DND-41 (cell line): ENCODE measurements at regions not wholly inside any gene's neighbourhood (a gene's known extent, or its start where the extent isn't known, plus 50 kb on each side); places are given as distances from the start of the nearest gene placed in this dataset.

Experiments used
- ATAC-seq: fragments of 200-7000 bp; cut with Tn5 transposase; 3 replicates; pipeline ENCODE4 v1.9.1; 2021; ENCODE audit warnings: low read depth; ENCODE audit not compliant: insufficient read depth
- DNase-seq: peaks from one replicate; pipeline ENCODE4 v3.0.0-alpha.2; 2020
- H2AFZ ChIP-seq: 2 replicates; pipeline ENCODE4 v1.6.0; 2012; ENCODE audit warnings: low read depth, low read length
- H3K27ac ChIP-seq: 2 replicates; pipeline ENCODE4 v1.5.1; 2012; ENCODE audit warnings: low read length, inconsistent platforms
- H3K27me3 ChIP-seq: fragments of 200-600 bp; sonication (generic); 2 replicates; pipeline ENCODE4 v1.6.0; 2012; ENCODE audit warnings: low read length, mild to moderate bottlenecking, inconsistent platforms; ENCODE audit not compliant: insufficient read depth, poor library complexity
- H3K36me3 ChIP-seq: 2 replicates; pipeline ENCODE4 v1.5.1; 2012; ENCODE audit warnings: low read length, inconsistent platforms; ENCODE audit not compliant: insufficient read depth
- H3K4me1 ChIP-seq: 2 replicates; pipeline ENCODE4 v1.5.1; 2012; ENCODE audit warnings: mild to moderate bottlenecking, low read length; ENCODE audit not compliant: insufficient read depth
- H3K4me2 ChIP-seq: 2 replicates; pipeline ENCODE4 v1.6.0; 2012; ENCODE audit warnings: mild to moderate bottlenecking, moderate library complexity, low read length, inconsistent platforms; ENCODE audit not compliant: insufficient read depth
- H3K4me3 ChIP-seq, 2 experiments: fragments of 200-600 bp in 1 of 2; shearing (Covaris generic) in 1 of 2; 2 replicates each; pipeline ENCODE4 v1.5.1; 2012 to 2016; ENCODE audit warnings: inconsistent platforms in 2 of 2, low read length in 2 of 2, mild to moderate bottlenecking in 2 of 2, low read depth in 1 of 2, moderate library complexity in 1 of 2
- H3K79me2 ChIP-seq: 2 replicates; pipeline ENCODE4 v1.6.0; 2012; ENCODE audit warnings: low read length, inconsistent platforms; ENCODE audit not compliant: insufficient read depth
- H3K9ac ChIP-seq: 2 replicates; pipeline ENCODE4 v1.6.0; 2012; ENCODE audit warnings: low read depth, mild to moderate bottlenecking, inconsistent platforms, low read length, moderate library complexity
- H3K9me3 ChIP-seq: 2 replicates; pipeline ENCODE4 v1.5.1; 2012; ENCODE audit warnings: low read length, moderate library complexity, mild to moderate bottlenecking, inconsistent platforms; ENCODE audit not compliant: insufficient read depth, severe bottlenecking
- H4K20me1 ChIP-seq: 2 replicates; pipeline ENCODE4 v1.6.0; 2012; ENCODE audit warnings: low read length; ENCODE audit not compliant: insufficient read depth
- CTCF ChIP-seq: IDR thresholded peaks from 2 replicates; pipeline ENCODE4 v1.5.1; 2012; ENCODE audit warnings: borderline replicate concordance, low read length, moderate library complexity, mild to moderate bottlenecking; ENCODE audit not compliant: poor library complexity, severe bottlenecking; ENCODE audit errors: extremely low read depth
- EZH2 ChIP-seq: IDR thresholded peaks from 3 replicates; pipeline ENCODE4 v1.6.1; 2012; ENCODE audit warnings: borderline replicate concordance, low read depth, mild to moderate bottlenecking, moderate library complexity, low read length, inconsistent platforms; ENCODE audit not compliant: severe bottlenecking

GRCh38 chr16:66270333-66270927 is 96.1 kb upstream of the CDH5 start:
- H2AFZ ChIP-seq = peak overlapping the region; percentile 41; the same call in 1 of the 2 replicates
- H3K9me3 ChIP-seq = no peaks in the 10 kb centered on the region
- H3K4me3 ChIP-seq = no peak overlapping the region
- peaks cover 3% of the 10 kb centered on the region; the same call in 1 of the 2 replicates for H4K20me1 ChIP-seq
- peaks cover 6% of the 10 kb centered on the region for H3K4me1 ChIP-seq
- TF ChIP-seq CTCF = peak; percentile 86
- TF ChIP-seq EZH2 = no peak
- H3K27me3 ChIP-seq = peaks cover 24% of the 10 kb centered on the region
- DNase-seq = peak; percentile 69
- H3K4me2 ChIP-seq = peak overlapping the region; percentile 49
- H3K27ac ChIP-seq = no peak overlapping the region
- no peak overlapping the region for H3K9ac ChIP-seq
- no peaks in the 10 kb centered on the region for H3K79me2 ChIP-seq
- peak; percentile 91 for ATAC-seq
- H3K36me3 ChIP-seq = no peaks in the 10 kb centered on the region

DNA sequence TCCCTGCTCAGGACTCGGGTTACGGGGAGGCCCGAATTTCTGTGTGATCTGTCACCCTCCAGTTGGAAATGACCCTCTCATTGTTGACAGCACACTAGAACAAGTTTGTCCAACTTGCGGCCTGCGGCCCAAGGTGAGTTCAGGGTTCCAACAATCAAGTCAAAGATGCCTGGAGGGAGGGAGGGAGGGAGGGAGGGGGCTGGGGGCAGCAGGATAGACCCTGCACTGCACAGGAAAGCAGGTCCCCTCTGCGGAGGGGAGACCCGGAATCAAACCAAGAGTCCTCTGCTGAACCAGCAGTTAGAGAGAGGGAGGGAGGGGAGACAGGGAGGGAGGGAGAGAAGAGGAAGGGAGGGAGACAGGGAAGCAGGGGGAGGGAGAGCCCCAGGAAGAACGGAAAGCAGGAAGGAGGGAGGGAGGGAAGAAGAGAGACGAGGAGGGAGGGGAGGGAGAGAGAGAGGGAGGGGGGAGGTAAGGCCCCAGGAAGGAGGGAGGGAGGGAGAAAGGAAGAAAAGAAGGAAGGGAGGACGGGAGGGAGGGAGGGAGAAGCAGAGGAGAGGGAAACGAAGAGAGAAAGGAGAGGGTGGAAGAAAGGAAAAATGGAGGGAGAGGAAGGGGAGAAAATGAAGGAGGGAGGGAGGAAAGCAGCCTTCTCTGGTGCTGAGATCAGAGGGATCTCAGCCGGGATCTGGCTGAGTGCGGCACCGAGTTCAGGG is 96.7 kb upstream of the CDH5 start:
- H3K4me1 ChIP-seq = peaks cover 6% of the 10 kb centered on the region

DNA sequence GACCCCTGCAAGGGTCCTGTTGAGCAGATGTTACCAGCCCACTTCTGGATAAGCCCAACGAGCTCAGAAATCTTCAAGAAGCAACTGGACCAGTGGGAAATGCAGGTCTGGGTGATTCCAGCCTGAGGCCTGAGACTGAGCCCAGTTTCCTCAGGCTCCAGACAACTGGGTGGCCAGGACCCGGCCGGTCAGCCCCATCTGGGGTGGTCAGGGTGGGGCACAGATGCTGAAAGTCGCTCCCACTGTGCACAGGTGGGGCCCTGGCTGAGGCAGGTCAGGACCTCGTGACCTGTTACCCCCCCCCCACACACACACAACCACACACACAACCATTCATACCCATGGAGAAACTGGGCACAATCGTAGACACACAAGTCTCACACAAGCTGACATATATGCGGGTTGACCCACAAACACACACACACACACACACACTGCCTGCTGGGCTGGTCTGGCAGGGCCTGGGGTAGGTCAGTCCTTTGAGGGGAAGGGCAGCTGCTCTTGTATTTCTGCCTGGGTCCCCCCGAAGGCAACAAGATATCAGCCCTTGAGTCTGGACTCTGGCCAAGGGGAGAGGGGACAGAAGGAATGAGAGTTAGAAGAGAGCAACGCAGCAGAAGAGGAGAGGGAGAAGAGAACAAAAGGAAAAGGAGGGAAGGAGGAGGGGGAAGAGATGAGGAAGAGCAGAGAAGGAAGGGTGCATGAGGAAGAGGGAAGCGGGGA is 99.0 kb upstream of the CDH5 start:
- DNase-seq (no peak), ATAC-seq (no peak)
- Histone ChIP-seq H3K9me3 (no peaks in the 10 kb centered on the region), H2AFZ (no peak overlapping the region), H3K27ac (no peak overlapping the region), H3K9ac (no peak overlapping the region), H3K36me3 (no peaks in the 10 kb centered on the region), H3K4me2 (no peak overlapping the region), H3K4me3 (no peak overlapping the region), H4K20me1 (peaks cover 3% of the 10 kb centered on the region; the same call in 1 of the 2 replicates), H3K27me3 (peaks cover 24% of the 10 kb centered on the region), H3K79me2 (no peaks in the 10 kb centered on the region), H3K4me1 (peaks cover 6% of the 10 kb centered on the region)
- TF ChIP-seq CTCF (no peak), EZH2 (no peak)

More for the DNA sequence above, 96.7 kb upstream of the CDH5 start:
- H3K4me3 ChIP-seq = no peak overlapping the region
- peak overlapping the region; percentile 49; the same call in 1 of the 2 replicates for H3K4me2 ChIP-seq
- ATAC-seq (no peak), DNase-seq (no peak)
- no peaks in the 10 kb centered on the region for H3K9me3 ChIP-seq
- TF ChIP-seq EZH2 (no peak), CTCF (no peak)
- no peak overlapping the region for H3K27ac ChIP-seq
- H3K36me3 ChIP-seq = no peaks in the 10 kb centered on the region
- H3K27me3 ChIP-seq = peaks cover 24% of the 10 kb centered on the region
- H2AFZ ChIP-seq = peak overlapping the region; percentile 41; the same call in 1 of the 2 replicates
- no peaks in the 10 kb centered on the region for H3K79me2 ChIP-seq
- H4K20me1 ChIP-seq = peaks cover 3% of the 10 kb centered on the region; the same call in 1 of the 2 replicates
- no peak overlapping the region for H3K9ac ChIP-seq
